HPDE6-E6E7 (cell line): ENCODE measurements at regions not wholly inside any gene's neighbourhood (a gene's known extent, or its start where the extent isn't known, plus 50 kb on each side); places are given as distances from the start of the nearest gene placed in this dataset.
"Not testable (repeated sequence)": the region's sequence is repeated elsewhere in the genome, so short reads cannot be mapped to it uniquely, and the experiment has no call there.

Source experiments
- DNase-seq: peaks from one replicate; pipeline ENCODE4 v3.0.0; 2011; ENCODE audit warnings: missing footprints; ENCODE audit errors: extremely low spot score

- DNase-seq, result no peak
Observed at GRCh38 chr10:57186201-57186600, 825.1 kb upstream of the ZWINT start.

- no peak for DNase-seq
Observed at GRCh38 chr10:57169597-57169996, 808.5 kb upstream of the ZWINT start.

- no peak for DNase-seq
Observed at GRCh38 chr10:57168611-57169240, 807.7 kb upstream of the ZWINT start.

- DNase-seq, result no peak
Observed at GRCh38 chr10:57165671-57166070, 804.6 kb upstream of the ZWINT start.

GRCh38 chr10:57162231-57162630 lies 801.2 kb upstream of the ZWINT start:
- no peak for DNase-seq

- DNase-seq, result peak; percentile 3
Observed at GRCh38 chr10:57161157-57161556, 800.1 kb upstream of the ZWINT start.

GRCh38 chr10:57145548-57145947 lies 784.5 kb upstream of the ZWINT start:
- no peak for DNase-seq

- DNase-seq, result no peak
Observed at GRCh38 chr10:57142925-57143576, 782.0 kb upstream of the ZWINT start.

GRCh38 chr10:57141708-57142107 lies 780.6 kb upstream of the ZWINT start:
- no peak for DNase-seq

GRCh38 chr10:57119684-57120083 lies 758.6 kb upstream of the ZWINT start:
- DNase-seq, result no peak

- DNase-seq, result no peak
Observed at GRCh38 chr10:57113545-57113944, 752.5 kb upstream of the ZWINT start.

- no peak for DNase-seq
Observed at GRCh38 chr10:57102236-57102635, 741.2 kb upstream of the ZWINT start.

- DNase-seq, result no peak
Observed at GRCh38 chr10:57098146-57098545, 737.1 kb upstream of the ZWINT start.

- DNase-seq, result no peak
Observed at GRCh38 chr10:57096044-57096443, 735.0 kb upstream of the ZWINT start.

- no peak for DNase-seq
Observed at GRCh38 chr10:57094965-57095364, 733.9 kb upstream of the ZWINT start.

GRCh38 chr10:57094083-57094482 lies 733.0 kb upstream of the ZWINT start:
- no peak for DNase-seq

GRCh38 chr10:57053530-57053929 lies 692.5 kb upstream of the ZWINT start:
- peak; percentile 0 for DNase-seq

GRCh38 chr10:57049096-57049495 lies 688.0 kb upstream of the ZWINT start:
- DNase-seq, result no peak

- DNase-seq, result no peak
Observed at GRCh38 chr10:57038531-57038930, 677.5 kb upstream of the ZWINT start.

- no peak for DNase-seq
Observed at GRCh38 chr10:57035310-57035709, 674.3 kb upstream of the ZWINT start.

- not testable (repeated sequence) for DNase-seq
Observed at GRCh38 chr10:57032301-57032700, 671.2 kb upstream of the ZWINT start.

GRCh38 chr10:57031346-57031745 lies 670.3 kb upstream of the ZWINT start:
- no peak for DNase-seq

- DNase-seq, result no peak
Observed at GRCh38 chr10:57026307-57026706, 665.2 kb upstream of the ZWINT start.

- no peak for DNase-seq
Observed at GRCh38 chr10:57023626-57024025, 662.6 kb upstream of the ZWINT start.
